RWPE2 (cell line): ENCODE measurements at regions not wholly inside any gene's neighbourhood (a gene's known extent, or its start where the extent isn't known, plus 50 kb on each side); places are given as distances from the start of the nearest gene placed in this dataset.

Experiments used
- ATAC-seq: fragments of 200-7000 bp; cut with Tn5 transposase; 3 replicates; pipeline ENCODE4 v1.9.1; 2021; ENCODE audit warnings: low read depth
- DNase-seq: peaks from one replicate; pipeline ENCODE4 v3.0.0-alpha.2; 2020; ENCODE audit warnings: low spot score
- H3K27ac ChIP-seq: fragments of 450-650 bp; 2 replicates; pipeline ENCODE4 v1.5.1; 2017; ENCODE audit warnings: mild to moderate bottlenecking; ENCODE audit not compliant: poor library complexity, severe bottlenecking
- H3K27me3 ChIP-seq: fragments of 250-450 bp; sonication (Bioruptor Pico); 2 replicates; pipeline ENCODE4 v1.5.1; 2021; ENCODE audit warnings: mild to moderate bottlenecking, moderate library complexity; ENCODE audit not compliant: insufficient read depth, poor library complexity, severe bottlenecking
- H3K36me3 ChIP-seq: fragments of 250-450 bp; sonication (Bioruptor Pico); 2 replicates; pipeline ENCODE4 v1.5.1; 2020; ENCODE audit warnings: low read depth, mild to moderate bottlenecking, moderate library complexity
- H3K4me1 ChIP-seq: fragments of 250-450 bp; sonication (Bioruptor Pico); 2 replicates; pipeline ENCODE4 v1.5.1; 2021; ENCODE audit warnings: mild to moderate bottlenecking, moderate library complexity; ENCODE audit not compliant: insufficient read depth, poor library complexity, severe bottlenecking
- H3K4me3 ChIP-seq: fragments of 250-450 bp; sonication (Bioruptor Pico); 2 replicates; pipeline ENCODE4 v1.5.1; 2021; ENCODE audit warnings: mild to moderate bottlenecking, moderate library complexity; ENCODE audit not compliant: severe bottlenecking
- H3K9me3 ChIP-seq: fragments of 250-450 bp; sonication (Bioruptor Pico); 2 replicates; pipeline ENCODE4 v1.5.1; 2021; ENCODE audit warnings: mild to moderate bottlenecking, moderate library complexity; ENCODE audit not compliant: severe bottlenecking
- TF ChIP-seq, protein P1 (sequence below): fragments of 450-650 bp; IDR thresholded peaks from one replicate; pipeline ENCODE4 v1.5.1; 2017; ENCODE audit warnings: mild to moderate bottlenecking, moderate library complexity; ENCODE audit not compliant: poor library complexity, severe bottlenecking

DNA sequence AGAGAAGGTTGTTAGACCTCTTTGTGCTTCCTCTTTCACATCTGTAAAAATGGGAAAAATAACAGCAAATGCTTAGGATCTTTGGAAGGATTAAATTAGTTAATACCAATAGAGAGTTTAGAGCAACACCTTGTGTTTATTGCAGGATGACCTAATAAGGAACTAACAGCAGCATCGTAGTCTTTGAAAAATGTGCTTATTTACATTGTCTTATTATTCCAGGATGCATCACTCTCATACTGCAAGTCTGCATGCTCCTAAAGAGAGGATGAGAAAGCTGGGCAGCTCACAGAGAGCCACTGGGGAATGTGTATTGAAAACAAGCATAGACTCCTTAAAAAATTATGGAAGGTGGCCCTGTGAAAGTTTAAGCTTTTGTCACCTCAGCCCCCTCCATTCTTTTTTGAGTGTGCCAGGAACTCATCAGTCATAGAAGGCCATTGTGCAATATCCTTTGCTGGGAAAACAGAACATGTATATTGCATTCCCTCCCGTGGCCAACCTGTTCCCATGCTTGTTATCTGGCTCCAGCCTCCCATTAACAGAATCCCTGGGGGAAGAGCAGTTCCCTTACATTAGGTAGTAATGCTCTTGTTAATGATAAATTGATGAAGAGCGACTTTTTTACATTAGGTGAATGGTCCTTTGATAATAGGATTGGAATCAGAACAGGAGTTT lies 180.7 kb downstream of the ZNF326 start:
- 0 out of 3 replicates have a peak, but pooled peaks have one; percentile 49 for ATAC-seq
- H3K4me3 ChIP-seq, result no peak overlapping the region
- no peak overlapping the region for H3K27ac ChIP-seq
- H3K4me1 ChIP-seq, result no peaks in the 10 kb centered on the region
- no peaks in the 10 kb centered on the region for H3K9me3 ChIP-seq
- H3K27me3 ChIP-seq, result peaks cover 4% of the 10 kb centered on the region
- DNase-seq, result no peak
- H3K36me3 ChIP-seq, result no peaks in the 10 kb centered on the region
- TF ChIP-seq, protein P1, sequence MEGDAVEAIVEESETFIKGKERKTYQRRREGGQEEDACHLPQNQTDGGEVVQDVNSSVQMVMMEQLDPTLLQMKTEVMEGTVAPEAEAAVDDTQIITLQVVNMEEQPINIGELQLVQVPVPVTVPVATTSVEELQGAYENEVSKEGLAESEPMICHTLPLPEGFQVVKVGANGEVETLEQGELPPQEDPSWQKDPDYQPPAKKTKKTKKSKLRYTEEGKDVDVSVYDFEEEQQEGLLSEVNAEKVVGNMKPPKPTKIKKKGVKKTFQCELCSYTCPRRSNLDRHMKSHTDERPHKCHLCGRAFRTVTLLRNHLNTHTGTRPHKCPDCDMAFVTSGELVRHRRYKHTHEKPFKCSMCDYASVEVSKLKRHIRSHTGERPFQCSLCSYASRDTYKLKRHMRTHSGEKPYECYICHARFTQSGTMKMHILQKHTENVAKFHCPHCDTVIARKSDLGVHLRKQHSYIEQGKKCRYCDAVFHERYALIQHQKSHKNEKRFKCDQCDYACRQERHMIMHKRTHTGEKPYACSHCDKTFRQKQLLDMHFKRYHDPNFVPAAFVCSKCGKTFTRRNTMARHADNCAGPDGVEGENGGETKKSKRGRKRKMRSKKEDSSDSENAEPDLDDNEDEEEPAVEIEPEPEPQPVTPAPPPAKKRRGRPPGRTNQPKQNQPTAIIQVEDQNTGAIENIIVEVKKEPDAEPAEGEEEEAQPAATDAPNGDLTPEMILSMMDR, result no peak

DNA sequence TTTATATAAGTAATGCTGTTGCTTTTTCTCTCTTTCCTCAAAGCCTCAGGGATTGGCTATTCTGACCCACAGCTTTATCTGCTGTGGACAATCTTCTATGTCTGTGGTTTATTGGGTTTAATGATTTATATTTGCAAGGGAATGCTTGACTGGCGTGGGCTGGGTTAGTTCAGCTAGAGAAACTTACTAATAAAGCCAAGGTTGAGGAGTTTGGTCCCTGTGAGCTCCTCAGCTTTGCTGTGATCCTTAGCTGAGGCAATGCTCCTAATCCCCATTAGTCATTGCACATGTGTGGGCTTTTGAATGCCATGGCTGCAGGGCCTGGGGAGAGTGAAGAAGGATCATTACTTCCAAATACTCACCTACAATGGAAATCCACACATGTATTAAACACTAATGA lies 179.3 kb downstream of the ZNF326 start:
- H3K4me3 ChIP-seq, result no peak overlapping the region
- TF ChIP-seq, protein P1, result no peak
- ATAC-seq, result peak; percentile 41; the same call in 1 of the 3 replicates
- no peak for DNase-seq
- peaks cover 4% of the 10 kb centered on the region for H3K27me3 ChIP-seq
- no peaks in the 10 kb centered on the region for H3K9me3 ChIP-seq
- H3K36me3 ChIP-seq, result no peaks in the 10 kb centered on the region
- H3K4me1 ChIP-seq, result no peaks in the 10 kb centered on the region
- H3K27ac ChIP-seq, result no peak overlapping the region

DNA sequence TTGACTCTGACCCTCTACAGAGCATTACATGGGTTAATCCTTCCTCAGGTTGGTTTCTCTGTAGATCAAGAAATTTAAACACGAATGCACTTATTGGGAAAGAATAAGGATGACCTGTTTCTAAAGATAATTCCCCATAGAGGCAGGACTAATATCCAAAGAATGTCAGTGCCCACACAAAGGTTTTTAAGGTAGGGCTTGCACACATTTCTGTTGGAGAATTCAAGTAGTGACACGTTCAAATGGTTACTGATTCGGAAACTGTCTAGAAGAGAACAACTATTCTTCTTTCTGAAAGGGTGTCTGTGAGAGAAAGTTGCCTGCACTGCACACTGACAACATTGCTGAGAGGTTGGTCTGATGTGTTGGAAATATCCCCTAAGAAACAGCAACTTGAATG lies 167.3 kb downstream of the ZNF326 start:
- DNase-seq, result no peak
- peaks cover 15% of the 10 kb centered on the region for H3K4me1 ChIP-seq
- TF ChIP-seq, protein P1, result no peak
- no peaks in the 10 kb centered on the region for H3K27me3 ChIP-seq
- H3K27ac ChIP-seq, result peak overlapping the region; percentile 35
- no peak overlapping the region for H3K4me3 ChIP-seq
- H3K9me3 ChIP-seq, result no peaks in the 10 kb centered on the region
- peak; percentile 88 for ATAC-seq
- H3K36me3 ChIP-seq, result no peaks in the 10 kb centered on the region

DNA sequence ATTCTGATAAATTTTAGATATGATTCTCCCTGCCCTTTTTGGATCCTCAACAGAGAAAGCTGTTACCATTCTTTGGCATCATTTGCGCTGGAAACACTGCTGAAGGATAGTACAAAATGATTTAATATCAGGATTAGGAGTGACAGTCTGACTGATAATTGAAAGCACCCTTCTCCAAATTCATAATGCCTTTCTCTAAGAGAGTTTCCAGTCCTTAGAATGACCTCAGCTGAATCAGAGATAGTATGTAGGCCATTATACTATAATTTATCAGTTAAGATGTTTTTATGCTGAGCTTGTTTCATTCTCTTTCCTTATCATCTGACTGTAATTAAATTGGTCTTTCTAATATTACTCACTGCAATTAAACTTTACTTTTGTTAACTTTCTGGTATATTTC lies 166.7 kb downstream of the ZNF326 start:
- Histone ChIP-seq H3K36me3 (no peaks in the 10 kb centered on the region), H3K4me3 (no peak overlapping the region), H3K4me1 (peaks cover 15% of the 10 kb centered on the region), H3K9me3 (no peaks in the 10 kb centered on the region), H3K27me3 (no peaks in the 10 kb centered on the region), H3K27ac (peak overlapping the region; percentile 35)
- ATAC-seq, result no peak
- TF ChIP-seq, protein P1, result no peak
- no peak for DNase-seq
